CD14-positive monocyte (primary cell): ENCODE measurements at regions not wholly inside any gene's neighbourhood (a gene's known extent, or its start where the extent isn't known, plus 50 kb on each side); places are given as distances from the start of the nearest gene placed in this dataset.
"Not testable (repeated sequence)": the region's sequence is repeated elsewhere in the genome, so short reads cannot be mapped to it uniquely, and the experiment has no call there.

Source experiments
- DNase-seq, 3 donors: peaks; one replicate each; pipeline ENCODE4 v3.0.0-alpha.2; 2011 to 2022
- H2AFZ ChIP-seq: 2 replicates; pipeline ENCODE4 v1.6.0; 2012; ENCODE audit warnings: mild to moderate bottlenecking, low read depth, low read length, inconsistent platforms; ENCODE audit not compliant: insufficient read depth, poor library complexity, severe bottlenecking
- H3K27ac ChIP-seq, 2 donors: 1 replicate in 1 of 2; 2 replicates in 1 of 2; pipeline ENCODE4 v1.5.1; 2012 to 2013; ENCODE audit warnings: low read length in 2 of 2, control low read depth in 1 of 2, inconsistent platforms in 1 of 2, low read depth in 1 of 2, mild to moderate bottlenecking in 1 of 2
- H3K27me3 ChIP-seq, 2 donors: one replicate each; pipeline versions ENCODE4 v1.6.0 to v1.6.1; 2011 to 2013; ENCODE audit warnings: low read length in 2 of 2; ENCODE audit not compliant: control insufficient read depth in 2 of 2, insufficient read depth in 2 of 2
- H3K36me3 ChIP-seq, 2 donors: replicated peaks in 1 of 2; 1 replicate in 1 of 2; 2 replicates in 1 of 2; pipeline versions ENCODE4 v1.5.1 to v1.6.1; 2012 to 2013; ENCODE audit warnings: low read length in 2 of 2, control low read depth in 1 of 2, inconsistent platforms in 1 of 2, mild to moderate bottlenecking in 1 of 2; ENCODE audit not compliant: insufficient read depth in 2 of 2, control insufficient read depth in 1 of 2
- H3K4me1 ChIP-seq, 2 donors: 1 replicate in 1 of 2; 2 replicates in 1 of 2; pipeline versions ENCODE4 v1.5.1 to v1.6.1; 2012 to 2013; ENCODE audit warnings: low read length in 2 of 2, control low read depth in 1 of 2, inconsistent platforms in 1 of 2, mild to moderate bottlenecking in 1 of 2, moderate library complexity in 1 of 2; ENCODE audit not compliant: insufficient read depth in 2 of 2, control insufficient read depth in 1 of 2
- H3K4me2 ChIP-seq: replicated peaks from 2 replicates; pipeline ENCODE3; 2012; ENCODE audit warnings: low read length, moderate library complexity, mild to moderate bottlenecking; ENCODE audit not compliant: poor library complexity, severe bottlenecking; ENCODE audit errors: extremely low read depth
- H3K4me3 ChIP-seq, 3 experiments: fragments of 200-600 bp in 1 of 3; sonication (generic) in 1 of 3; replicated peaks in 1 of 3; 1 replicate in 2 of 3; 2 replicates in 1 of 3; pipeline ENCODE4 v1.5.1; 2011 to 2013; ENCODE audit warnings: low read length in 3 of 3, mild to moderate bottlenecking in 3 of 3, control low read depth in 2 of 3, low read depth in 2 of 3, inconsistent platforms in 1 of 3, moderate library complexity in 1 of 3
- H3K79me2 ChIP-seq: 2 replicates; pipeline ENCODE4 v1.6.0; 2012; ENCODE audit warnings: mild to moderate bottlenecking, control low read depth, inconsistent platforms, low read length, moderate library complexity; ENCODE audit not compliant: insufficient read depth
- H3K9ac ChIP-seq: 2 replicates; pipeline ENCODE4 v1.6.0; 2017; ENCODE audit warnings: low read length, mild to moderate bottlenecking; ENCODE audit not compliant: insufficient read depth, poor library complexity, severe bottlenecking
- H3K9me3 ChIP-seq, 2 donors: replicated peaks in 1 of 2; 1 replicate in 1 of 2; 2 replicates in 1 of 2; pipeline versions ENCODE4 v1.5.1 to v1.6.1; 2012 to 2013; ENCODE audit warnings: low read length in 2 of 2, control low read depth in 1 of 2; ENCODE audit not compliant: control insufficient read depth in 1 of 2, insufficient read depth in 1 of 2
- H4K20me1 ChIP-seq: 2 replicates; pipeline ENCODE4 v1.6.0; 2012; ENCODE audit warnings: mild to moderate bottlenecking, low read length, control low read depth, moderate library complexity; ENCODE audit not compliant: insufficient read depth
- H3K27ac Mint-ChIP-seq, 7 donors: one replicate each; pipeline ENCODE4 v1.8.0; 2020; ENCODE audit warnings: mild to moderate bottlenecking in 7 of 7, mixed read lengths in 7 of 7, moderate library complexity in 6 of 7, inconsistent platforms in 2 of 7
- H3K27me3 Mint-ChIP-seq, 3 donors: one replicate each; pipeline ENCODE4 v1.8.0; 2021 to 2022; ENCODE audit warnings: low read depth in 3 of 3, mild to moderate bottlenecking in 3 of 3, mixed read lengths in 3 of 3, moderate library complexity in 3 of 3, inconsistent platforms in 1 of 3
- H3K36me3 Mint-ChIP-seq, 2 donors: one replicate each; pipeline ENCODE4 v1.8.0; 2020; ENCODE audit warnings: mixed read lengths in 2 of 2, inconsistent platforms in 1 of 2, mild to moderate bottlenecking in 1 of 2
- H3K4me1 Mint-ChIP-seq: one replicate; pipeline ENCODE4 v1.8.0; 2020; ENCODE audit warnings: mild to moderate bottlenecking, mixed read lengths
- H3K4me3 Mint-ChIP-seq, 2 donors: one replicate each; pipeline ENCODE4 v1.8.0; 2020; ENCODE audit warnings: mild to moderate bottlenecking in 2 of 2, mixed read lengths in 2 of 2, moderate library complexity in 1 of 2
- H3K9me3 Mint-ChIP-seq, 7 donors: one replicate each; pipeline ENCODE4 v1.8.0; 2020 to 2022; ENCODE audit warnings: mixed read lengths in 7 of 7, mild to moderate bottlenecking in 6 of 7, moderate library complexity in 6 of 7, inconsistent platforms in 2 of 7
- WGBS: methylation state at CpG from one replicate; pipeline ENCODE4 v1.1.5; 2013; ENCODE audit warnings: missing lambda C conversion rate; ENCODE audit not compliant: insufficient coverage; 5-methylcytosine and 5-hydroxymethylcytosine counted together
- intact Hi-C, 2 donors: fragments of 100-400 bp; cut with micrococcal nuclease; formaldehyde crosslinking; loops; one replicate each; pipeline versions ENCODE4 v1.15.0 to v1.15.1; 2023
- TF ChIP-seq, protein P1 (sequence below): fragments of 200-600 bp; IDR thresholded peaks from one replicate; pipeline ENCODE4 v1.8.0; 2022; ENCODE audit warnings: antibody characterized with exemption, mild to moderate bottlenecking

DNA sequence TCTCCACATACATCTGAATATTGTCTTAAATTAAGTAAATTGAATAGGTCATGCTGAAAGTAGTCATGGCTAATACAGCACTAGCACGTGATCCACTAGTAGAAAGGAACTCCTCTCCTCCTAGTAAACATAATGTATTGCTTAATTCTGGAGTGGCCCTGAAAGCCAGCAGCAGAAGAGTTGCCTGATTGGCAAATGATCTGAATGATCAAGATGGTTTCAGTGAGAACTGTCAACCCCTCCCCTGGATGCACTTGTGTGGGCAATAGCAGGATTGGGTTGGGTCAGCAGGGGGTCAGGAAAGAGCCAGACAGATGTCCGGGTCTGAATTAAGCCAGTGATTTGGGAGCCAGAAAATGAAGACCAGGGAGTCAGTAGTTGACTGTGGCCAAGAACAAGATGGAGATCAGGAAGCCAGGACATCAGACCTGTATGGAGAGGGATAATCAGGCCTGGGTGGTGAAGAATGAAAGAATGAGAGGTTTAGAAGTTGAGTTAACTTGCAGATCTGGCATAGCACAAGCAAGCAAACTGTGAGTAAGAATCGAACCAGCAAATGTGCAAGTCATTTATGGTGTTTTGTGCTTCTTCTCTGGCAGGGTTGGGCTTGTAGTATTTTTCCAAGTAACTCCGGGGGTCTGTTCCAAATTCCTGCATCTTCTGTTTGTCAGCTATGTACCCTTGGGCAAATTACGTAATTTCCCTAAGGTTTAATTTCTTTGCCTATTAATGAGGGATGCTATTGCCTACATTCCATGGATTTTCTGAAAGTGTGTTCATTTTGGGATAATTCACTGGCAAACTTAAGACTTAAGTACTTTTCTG, 304.9 kb downstream of the CD109 start:
- WGBS = 94% methylated on average over 3 of the region's 5 CpGs
- Histone ChIP-seq H3K4me3 (no peak overlapping the region), H3K4me1 (no peaks in the 10 kb centered on the region), H3K27me3 (no peaks in the 10 kb centered on the region), H3K9ac (no peak overlapping the region), H3K27ac (no peak overlapping the region), H3K36me3 (no peaks in the 10 kb centered on the region), H4K20me1 (no peaks in the 10 kb centered on the region), H2AFZ (no peak overlapping the region), H3K9me3 (no peaks in the 10 kb centered on the region), H3K4me2 (no peak overlapping the region), H3K79me2 (no peaks in the 10 kb centered on the region)
- DNase-seq = no peak
- Mint-ChIP-seq H3K36me3 (no peaks in the 10 kb centered on the region), H3K27me3 (no peaks in the 10 kb centered on the region), H3K4me3 (no peak overlapping the region), H3K4me1 (no peaks in the 10 kb centered on the region), H3K27ac (no peak overlapping the region), H3K9me3 (peaks cover 0 to 10% (median 0%) of the 10 kb centered on the region in 7 donors)
- TF ChIP-seq, protein P1, sequence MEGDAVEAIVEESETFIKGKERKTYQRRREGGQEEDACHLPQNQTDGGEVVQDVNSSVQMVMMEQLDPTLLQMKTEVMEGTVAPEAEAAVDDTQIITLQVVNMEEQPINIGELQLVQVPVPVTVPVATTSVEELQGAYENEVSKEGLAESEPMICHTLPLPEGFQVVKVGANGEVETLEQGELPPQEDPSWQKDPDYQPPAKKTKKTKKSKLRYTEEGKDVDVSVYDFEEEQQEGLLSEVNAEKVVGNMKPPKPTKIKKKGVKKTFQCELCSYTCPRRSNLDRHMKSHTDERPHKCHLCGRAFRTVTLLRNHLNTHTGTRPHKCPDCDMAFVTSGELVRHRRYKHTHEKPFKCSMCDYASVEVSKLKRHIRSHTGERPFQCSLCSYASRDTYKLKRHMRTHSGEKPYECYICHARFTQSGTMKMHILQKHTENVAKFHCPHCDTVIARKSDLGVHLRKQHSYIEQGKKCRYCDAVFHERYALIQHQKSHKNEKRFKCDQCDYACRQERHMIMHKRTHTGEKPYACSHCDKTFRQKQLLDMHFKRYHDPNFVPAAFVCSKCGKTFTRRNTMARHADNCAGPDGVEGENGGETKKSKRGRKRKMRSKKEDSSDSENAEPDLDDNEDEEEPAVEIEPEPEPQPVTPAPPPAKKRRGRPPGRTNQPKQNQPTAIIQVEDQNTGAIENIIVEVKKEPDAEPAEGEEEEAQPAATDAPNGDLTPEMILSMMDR = no peak
- intact Hi-C loops = no loop called here

DNA sequence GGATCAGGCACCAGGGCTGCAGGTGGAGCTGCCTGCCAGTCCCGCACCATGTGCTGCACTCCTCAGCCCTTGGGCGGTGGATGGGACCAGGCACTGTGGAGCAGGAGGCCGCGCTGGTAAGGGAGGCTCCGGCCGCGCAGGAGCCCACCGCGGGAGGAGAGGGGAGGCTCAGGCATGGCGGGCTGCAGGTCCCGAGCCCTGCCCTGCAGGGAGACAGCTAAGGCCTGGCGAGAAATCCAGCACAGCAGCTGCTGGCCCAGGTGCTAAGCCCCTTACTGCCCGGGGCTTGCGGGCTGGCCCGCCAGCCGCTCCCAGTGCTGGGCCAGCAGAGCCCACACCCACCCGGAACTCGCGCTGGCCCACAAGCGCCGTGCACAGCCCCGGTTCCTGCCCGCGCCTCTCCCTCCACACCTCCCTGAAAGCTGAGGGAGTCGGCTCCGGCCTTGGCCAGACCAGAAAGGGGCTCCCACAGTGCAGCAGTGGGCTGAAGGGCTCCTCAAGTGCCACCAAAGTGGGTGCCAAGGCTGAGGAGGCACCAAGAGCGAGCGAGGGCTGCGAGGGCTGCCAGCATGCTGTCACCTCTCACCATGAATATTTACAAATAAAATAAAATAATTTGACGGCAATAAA, 294.7 kb downstream of the CD109 start:
- not testable (repeated sequence) for H3K9me3 Mint-ChIP-seq, H4K20me1 ChIP-seq, H3K4me1 Mint-ChIP-seq

More for the DNA sequence above, 294.7 kb downstream of the CD109 start:
- DNase-seq, H2AFZ ChIP-seq, H3K4me2 ChIP-seq, H3K9ac ChIP-seq, H3K4me1 ChIP-seq, H3K9me3 ChIP-seq, H3K4me3 ChIP-seq, H3K79me2 ChIP-seq, intact Hi-C loops, H3K36me3 ChIP-seq, H3K27me3 ChIP-seq, H3K27ac ChIP-seq, H3K27ac Mint-ChIP-seq, H3K36me3 Mint-ChIP-seq, H3K27me3 Mint-ChIP-seq, H3K4me3 Mint-ChIP-seq: not testable (repeated sequence)
- WGBS = 95% methylated on average over 18 of the region's 30 CpGs
